ENCODE measurements at regions not wholly inside any gene's neighbourhood (a gene's known extent, or its start where the extent isn't known, plus 50 kb on each side); places are given as distances from the start of the nearest gene placed in this dataset.

GRCh38 chr5:8505196-8505595 is 636.2 kb downstream of the MTRR start:
- no peaks in the 10 kb centered on the region for H3K79me2 ChIP-seq (ENCODE audit: insufficient read depth, low read length)
- no peak overlapping the region for H3K4me2 ChIP-seq (ENCODE audit: low read length)
- no peak overlapping the region for H2AFZ ChIP-seq (ENCODE audit: low read length)
- no peak overlapping the region for H3K4me3 ChIP-seq (ENCODE audit: low read depth, low read length, poor library complexity, severe bottlenecking)
- H4K20me1 ChIP-seq (ENCODE audit: insufficient read depth, low read length): no peaks in the 10 kb centered on the region
- no peaks in the 10 kb centered on the region for H3K27me3 ChIP-seq (ENCODE audit: insufficient read depth, low read length)
- no peak for TF ChIP-seq EZH2 (IDR thresholded peaks at IDR 0.05; ENCODE audit: borderline replicate concordance, low read length)
- TF ChIP-seq, protein P1, sequence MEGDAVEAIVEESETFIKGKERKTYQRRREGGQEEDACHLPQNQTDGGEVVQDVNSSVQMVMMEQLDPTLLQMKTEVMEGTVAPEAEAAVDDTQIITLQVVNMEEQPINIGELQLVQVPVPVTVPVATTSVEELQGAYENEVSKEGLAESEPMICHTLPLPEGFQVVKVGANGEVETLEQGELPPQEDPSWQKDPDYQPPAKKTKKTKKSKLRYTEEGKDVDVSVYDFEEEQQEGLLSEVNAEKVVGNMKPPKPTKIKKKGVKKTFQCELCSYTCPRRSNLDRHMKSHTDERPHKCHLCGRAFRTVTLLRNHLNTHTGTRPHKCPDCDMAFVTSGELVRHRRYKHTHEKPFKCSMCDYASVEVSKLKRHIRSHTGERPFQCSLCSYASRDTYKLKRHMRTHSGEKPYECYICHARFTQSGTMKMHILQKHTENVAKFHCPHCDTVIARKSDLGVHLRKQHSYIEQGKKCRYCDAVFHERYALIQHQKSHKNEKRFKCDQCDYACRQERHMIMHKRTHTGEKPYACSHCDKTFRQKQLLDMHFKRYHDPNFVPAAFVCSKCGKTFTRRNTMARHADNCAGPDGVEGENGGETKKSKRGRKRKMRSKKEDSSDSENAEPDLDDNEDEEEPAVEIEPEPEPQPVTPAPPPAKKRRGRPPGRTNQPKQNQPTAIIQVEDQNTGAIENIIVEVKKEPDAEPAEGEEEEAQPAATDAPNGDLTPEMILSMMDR (IDR thresholded peaks at IDR 0.05; ENCODE audit: low read length): no peak
- no peaks in the 10 kb centered on the region for H3K9me3 ChIP-seq (ENCODE audit: low read length)
- no peaks in the 10 kb centered on the region for H3K36me3 ChIP-seq (ENCODE audit: insufficient read depth, low read length)
- no peak overlapping the region for H3K27ac ChIP-seq (ENCODE audit: low read depth, low read length, poor library complexity, severe bottlenecking)
- H3K4me1 ChIP-seq (ENCODE audit: insufficient read depth, low read length, severe bottlenecking): no peaks in the 10 kb centered on the region
- no peaks in the 10 kb centered on the region for H3K9me2 ChIP-seq (ENCODE audit: low read depth, low read length)
- H3K9ac ChIP-seq (ENCODE audit: low read length): no peak overlapping the region
- H3F3A ChIP-seq (ENCODE audit: insufficient read depth, low read length): no peaks in the 10 kb centered on the region

DNA sequence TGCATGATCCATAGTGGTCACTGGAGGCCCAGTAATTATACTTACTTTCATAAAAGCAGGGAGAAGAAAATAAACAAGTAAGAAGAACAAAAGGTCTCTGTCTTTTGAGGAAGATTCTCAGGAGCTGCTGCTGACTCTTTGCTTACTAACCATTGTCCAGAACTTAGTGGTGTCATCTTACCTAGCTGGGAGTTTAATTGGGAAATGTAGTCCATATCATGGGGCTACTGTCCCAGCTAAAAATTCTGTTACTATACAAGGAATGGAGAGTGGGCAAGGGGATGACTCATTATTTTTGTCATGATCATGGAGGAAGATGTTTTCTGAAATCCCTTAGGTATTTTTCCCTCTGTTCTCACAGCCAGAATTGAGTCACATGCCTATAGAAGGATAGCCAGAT is 639.3 kb downstream of the MTRR start:
- H4K20me1 ChIP-seq (ENCODE audit: insufficient read depth, low read length): no peaks in the 10 kb centered on the region
- H3K4me3 ChIP-seq (ENCODE audit: low read depth, low read length, poor library complexity, severe bottlenecking): no peak overlapping the region
- no peaks in the 10 kb centered on the region for H3K9me2 ChIP-seq (ENCODE audit: low read depth, low read length)
- TF ChIP-seq, protein P1 (IDR thresholded peaks at IDR 0.05; ENCODE audit: low read length): no peak
- TF ChIP-seq EZH2 (IDR thresholded peaks at IDR 0.05; ENCODE audit: borderline replicate concordance, low read length): no peak
- no peaks in the 10 kb centered on the region for H3K27me3 ChIP-seq (ENCODE audit: insufficient read depth, low read length)
- no peaks in the 10 kb centered on the region for H3K4me1 ChIP-seq (ENCODE audit: insufficient read depth, low read length, severe bottlenecking)
- no peaks in the 10 kb centered on the region for H3F3A ChIP-seq (ENCODE audit: insufficient read depth, low read length)
- H3K9ac ChIP-seq (ENCODE audit: low read length): no peak overlapping the region
- H3K79me2 ChIP-seq (ENCODE audit: insufficient read depth, low read length): no peaks in the 10 kb centered on the region
- no peaks in the 10 kb centered on the region for H3K36me3 ChIP-seq (ENCODE audit: insufficient read depth, low read length)
- H2AFZ ChIP-seq (ENCODE audit: low read length): no peak overlapping the region
- no peak overlapping the region for H3K27ac ChIP-seq (ENCODE audit: low read depth, low read length, poor library complexity, severe bottlenecking)
- H3K4me2 ChIP-seq (ENCODE audit: low read length): no peak overlapping the region
- H3K9me3 ChIP-seq (ENCODE audit: low read length): no peaks in the 10 kb centered on the region

- Histone ChIP-seq H3K9me3 (ENCODE audit: low read length) (no peaks in the 10 kb centered on the region), H3K27ac (ENCODE audit: low read depth, low read length, poor library complexity, severe bottlenecking) (no peak overlapping the region), H3F3A (ENCODE audit: insufficient read depth, low read length) (no peaks in the 10 kb centered on the region), H3K36me3 (ENCODE audit: insufficient read depth, low read length) (no peaks in the 10 kb centered on the region), H3K4me2 (ENCODE audit: low read length) (no peak overlapping the region), H3K4me1 (ENCODE audit: insufficient read depth, low read length, severe bottlenecking) (no peaks in the 10 kb centered on the region), H3K9me2 (ENCODE audit: low read depth, low read length) (no peaks in the 10 kb centered on the region), H3K27me3 (ENCODE audit: insufficient read depth, low read length) (no peaks in the 10 kb centered on the region), H3K9ac (ENCODE audit: low read length) (no peak overlapping the region), H2AFZ (ENCODE audit: low read length) (no peak overlapping the region), H3K4me3 (ENCODE audit: low read depth, low read length, poor library complexity, severe bottlenecking) (no peak overlapping the region), H3K79me2 (ENCODE audit: insufficient read depth, low read length) (no peaks in the 10 kb centered on the region), H4K20me1 (ENCODE audit: insufficient read depth, low read length) (no peaks in the 10 kb centered on the region)
- no peak for TF ChIP-seq EZH2 (IDR thresholded peaks at IDR 0.05; ENCODE audit: borderline replicate concordance, low read length)
- TF ChIP-seq, protein P1 (IDR thresholded peaks at IDR 0.05; ENCODE audit: low read length): no peak
Measured at GRCh38 chr5:8516356-8516755, 647.4 kb downstream of the MTRR start.

All from OCI-LY1 (cell line).